MM.1S (cell line): ENCODE measurements at regions not wholly inside any gene's neighbourhood (a gene's known extent, or its start where the extent isn't known, plus 50 kb on each side); places are given as distances from the start of the nearest gene placed in this dataset.

Source experiments
- EZH2 ChIP-seq: fragments of 300-600 bp; sonication (generic); optimal IDR thresholded peaks from 2 replicates; pipeline ENCODE3; 2017; ENCODE audit warnings: low read depth, mild to moderate bottlenecking, antibody characterized with exemption, low read length, mixed read lengths
- EZH2phosphoT487 ChIP-seq: fragments of 300-600 bp; sonication (generic); IDR thresholded peaks from 2 replicates; pipeline ENCODE4 v1.6.1; 2018; ENCODE audit warnings: antibody characterized with exemption, low read length
- TF ChIP-seq, protein P1 (sequence below): fragments of 300-600 bp; sonication (generic); IDR thresholded peaks from 2 replicates; pipeline ENCODE4 v1.5.1; 2016; ENCODE audit warnings: antibody characterized with exemption, low read length, mixed read lengths

DNA sequence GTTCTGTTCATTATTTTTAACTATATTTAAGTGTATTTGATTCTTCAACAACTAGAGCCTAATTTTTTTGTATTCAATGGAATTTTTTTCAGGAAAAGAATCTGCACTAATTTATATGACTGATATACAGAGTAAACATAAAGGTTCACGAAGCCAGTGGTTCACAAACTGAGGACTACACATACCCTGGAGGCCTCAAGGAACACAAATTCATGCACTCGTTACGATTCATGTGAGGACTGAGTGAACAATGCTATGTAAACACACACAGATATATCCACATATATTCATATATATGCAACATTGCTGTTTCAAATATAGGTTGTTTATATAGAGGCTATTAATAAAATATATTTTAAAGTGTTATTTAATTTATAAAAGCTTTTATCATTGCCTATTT is 137.8 kb downstream of the PHLDA1 start:
- TF ChIP-seq, protein P1, sequence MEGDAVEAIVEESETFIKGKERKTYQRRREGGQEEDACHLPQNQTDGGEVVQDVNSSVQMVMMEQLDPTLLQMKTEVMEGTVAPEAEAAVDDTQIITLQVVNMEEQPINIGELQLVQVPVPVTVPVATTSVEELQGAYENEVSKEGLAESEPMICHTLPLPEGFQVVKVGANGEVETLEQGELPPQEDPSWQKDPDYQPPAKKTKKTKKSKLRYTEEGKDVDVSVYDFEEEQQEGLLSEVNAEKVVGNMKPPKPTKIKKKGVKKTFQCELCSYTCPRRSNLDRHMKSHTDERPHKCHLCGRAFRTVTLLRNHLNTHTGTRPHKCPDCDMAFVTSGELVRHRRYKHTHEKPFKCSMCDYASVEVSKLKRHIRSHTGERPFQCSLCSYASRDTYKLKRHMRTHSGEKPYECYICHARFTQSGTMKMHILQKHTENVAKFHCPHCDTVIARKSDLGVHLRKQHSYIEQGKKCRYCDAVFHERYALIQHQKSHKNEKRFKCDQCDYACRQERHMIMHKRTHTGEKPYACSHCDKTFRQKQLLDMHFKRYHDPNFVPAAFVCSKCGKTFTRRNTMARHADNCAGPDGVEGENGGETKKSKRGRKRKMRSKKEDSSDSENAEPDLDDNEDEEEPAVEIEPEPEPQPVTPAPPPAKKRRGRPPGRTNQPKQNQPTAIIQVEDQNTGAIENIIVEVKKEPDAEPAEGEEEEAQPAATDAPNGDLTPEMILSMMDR: no peak
- TF ChIP-seq EZH2 (no peak), EZH2phosphoT487 (no peak)
